GM13976 (cell line): ENCODE measurements at regions not wholly inside any gene's neighbourhood (a gene's known extent, or its start where the extent isn't known, plus 50 kb on each side); places are given as distances from the start of the nearest gene placed in this dataset.

ENCODE experiments used
- DNase-seq: peaks from one replicate; pipeline ENCODE4 v3.0.0; 2012; ENCODE audit warnings: low spot score
- CTCF ChIP-seq: IDR thresholded peaks from 2 replicates; pipeline ENCODE4 v1.5.1; 2012; ENCODE audit warnings: borderline replicate concordance, mild to moderate bottlenecking; ENCODE audit not compliant: insufficient read depth; ENCODE audit errors: extremely low read depth, missing control alignments, control extremely low read depth
- in situ Hi-C: fragments of 300-500 bp; cut with MboI; formaldehyde crosslinking; loops from one replicate; pipeline ENCODE4 v1.12.0; 2022; ENCODE audit warnings: low sequenced_read_pairs, mixed read lengths, inconsistent platforms; ENCODE audit not compliant: unreplicated experiment

GRCh38 chr1:29909962-29910361, 673.6 kb downstream of the PTPRU start:
- TF ChIP-seq CTCF, result no peak
- in situ Hi-C loops, result no loop called here
- no peak for DNase-seq

- no peak for DNase-seq
- no peak for TF ChIP-seq CTCF
- in situ Hi-C loops, result no loop called here
Measured at GRCh38 chr1:29907596-29907995, 671.3 kb downstream of the PTPRU start.

- no peak for DNase-seq
- TF ChIP-seq CTCF, result no peak
- in situ Hi-C loops, result no loop called here
Measured at GRCh38 chr1:29906927-29907326, 670.6 kb downstream of the PTPRU start.

GRCh38 chr1:29903548-29904166, 667.3 kb downstream of the PTPRU start:
- TF ChIP-seq CTCF, result no peak
- DNase-seq, result no peak
- in situ Hi-C loops, result no loop called here

- in situ Hi-C loops, result no loop called here
- no peak for TF ChIP-seq CTCF
Measured at GRCh38 chr1:29901624-29902325, 665.5 kb downstream of the PTPRU start.

GRCh38 chr1:29900712-29901111, 664.4 kb downstream of the PTPRU start:
- in situ Hi-C loops, result no loop called here
- TF ChIP-seq CTCF, result no peak
- no peak for DNase-seq

More at GRCh38 chr1:29901624-29902325, 665.5 kb downstream of the PTPRU start:
- no peak for DNase-seq

- no peak for TF ChIP-seq CTCF
- in situ Hi-C loops, result no loop called here
- no peak for DNase-seq
Measured at GRCh38 chr1:29900104-29900679, 663.9 kb downstream of the PTPRU start.
